ENCODE measurements at regions not wholly inside any gene's neighbourhood (a gene's known extent, or its start where the extent isn't known, plus 50 kb on each side); places are given as distances from the start of the nearest gene placed in this dataset.

DNA sequence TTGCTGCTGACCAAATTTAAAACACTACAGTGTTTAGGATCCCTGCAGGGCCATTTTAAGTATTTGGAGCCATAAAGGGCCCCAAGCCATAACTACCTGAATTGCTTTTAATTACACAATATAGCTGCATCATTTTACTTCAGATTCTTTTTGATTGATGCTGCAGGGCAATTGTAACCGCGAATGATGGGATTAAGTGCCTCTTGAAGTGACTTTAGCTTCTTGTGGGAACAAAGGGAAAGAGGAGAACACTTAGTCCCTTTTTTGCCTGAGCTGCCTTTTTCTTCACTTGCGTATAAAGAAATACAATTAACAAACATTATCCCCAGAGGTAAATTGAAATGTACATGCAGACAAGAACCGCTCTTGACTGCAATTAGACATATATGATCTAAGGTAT, 228.5 kb downstream of the ZIC5 start (continued):
- TF ChIP-seq, protein P1, sequence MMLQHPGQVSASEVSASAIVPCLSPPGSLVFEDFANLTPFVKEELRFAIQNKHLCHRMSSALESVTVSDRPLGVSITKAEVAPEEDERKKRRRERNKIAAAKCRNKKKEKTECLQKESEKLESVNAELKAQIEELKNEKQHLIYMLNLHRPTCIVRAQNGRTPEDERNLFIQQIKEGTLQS (IDR thresholded peaks at IDR 0.05; ENCODE audit: insufficient read depth, low read depth, low read length): no peak
- TF ChIP-seq SP4 (IDR thresholded peaks at IDR 0.05; ENCODE audit: low read length): no peak
- TF ChIP-seq BACH1 (IDR thresholded peaks at IDR 0.05; ENCODE audit: low read length): no peak
- TF ChIP-seq POLR2A (IDR thresholded peaks at IDR 0.05; ENCODE audit: control extremely low read depth in 1 of 2, low read depth in 2 of 2, low read length in 2 of 2): no peak
- no peak for TF ChIP-seq EP300 (IDR thresholded peaks at IDR 0.05; ENCODE audit: borderline replicate concordance in 1 of 2, low read depth in 2 of 2, low read length in 2 of 2)

All from H1 (cell line).